ENCODE measurements at regions not wholly inside any gene's neighbourhood (a gene's known extent, or its start where the extent isn't known, plus 50 kb on each side); places are given as distances from the start of the nearest gene placed in this dataset.

- Histone ChIP-seq H3K27ac (no peak overlapping the region), H3K4me2 (no peak overlapping the region), H3K4me3 (IDR thresholded peaks at IDR 0.05; ENCODE audit: insufficient read depth, low read depth, low read length) (no peak overlapping the region), H3K36me3 (ENCODE audit: insufficient read depth) (no peaks in the 10 kb centered on the region), H3K79me2 (ENCODE audit: insufficient read depth, low read depth) (no peaks in the 10 kb centered on the region), H3K27me3 (ENCODE audit: insufficient read depth, low read depth) (no peaks in the 10 kb centered on the region), H3K9ac (no peak overlapping the region), H2AFZ (ENCODE audit: low read depth) (no peak overlapping the region), H3K4me1 (ENCODE audit: low read depth, poor library complexity, severe bottlenecking) (no peaks in the 10 kb centered on the region), H4K20me1 (ENCODE audit: insufficient read depth) (no peaks in the 10 kb centered on the region)
- TF ChIP-seq, protein P1, sequence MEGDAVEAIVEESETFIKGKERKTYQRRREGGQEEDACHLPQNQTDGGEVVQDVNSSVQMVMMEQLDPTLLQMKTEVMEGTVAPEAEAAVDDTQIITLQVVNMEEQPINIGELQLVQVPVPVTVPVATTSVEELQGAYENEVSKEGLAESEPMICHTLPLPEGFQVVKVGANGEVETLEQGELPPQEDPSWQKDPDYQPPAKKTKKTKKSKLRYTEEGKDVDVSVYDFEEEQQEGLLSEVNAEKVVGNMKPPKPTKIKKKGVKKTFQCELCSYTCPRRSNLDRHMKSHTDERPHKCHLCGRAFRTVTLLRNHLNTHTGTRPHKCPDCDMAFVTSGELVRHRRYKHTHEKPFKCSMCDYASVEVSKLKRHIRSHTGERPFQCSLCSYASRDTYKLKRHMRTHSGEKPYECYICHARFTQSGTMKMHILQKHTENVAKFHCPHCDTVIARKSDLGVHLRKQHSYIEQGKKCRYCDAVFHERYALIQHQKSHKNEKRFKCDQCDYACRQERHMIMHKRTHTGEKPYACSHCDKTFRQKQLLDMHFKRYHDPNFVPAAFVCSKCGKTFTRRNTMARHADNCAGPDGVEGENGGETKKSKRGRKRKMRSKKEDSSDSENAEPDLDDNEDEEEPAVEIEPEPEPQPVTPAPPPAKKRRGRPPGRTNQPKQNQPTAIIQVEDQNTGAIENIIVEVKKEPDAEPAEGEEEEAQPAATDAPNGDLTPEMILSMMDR (conservative IDR thresholded peaks at IDR 0.05; ENCODE audit: low read depth, low read length): no peak
These were observed 67.0 kb downstream of the OLIG1 start for GRCh38 chr21:33136847-33137502.

- no peak overlapping the region for H3K4me2 ChIP-seq
- H3K79me2 ChIP-seq (ENCODE audit: insufficient read depth, low read depth): no peaks in the 10 kb centered on the region
- H3K27me3 ChIP-seq (ENCODE audit: insufficient read depth, low read depth): no peaks in the 10 kb centered on the region
- H4K20me1 ChIP-seq (ENCODE audit: insufficient read depth): no peaks in the 10 kb centered on the region
- TF ChIP-seq, protein P1 (conservative IDR thresholded peaks at IDR 0.05; ENCODE audit: low read depth, low read length): no peak
- no peak overlapping the region for H3K27ac ChIP-seq
- no peaks in the 10 kb centered on the region for H3K4me1 ChIP-seq (ENCODE audit: low read depth, poor library complexity, severe bottlenecking)
- H2AFZ ChIP-seq (ENCODE audit: low read depth): no peak overlapping the region
- H3K4me3 ChIP-seq (IDR thresholded peaks at IDR 0.05; ENCODE audit: insufficient read depth, low read depth, low read length): no peak overlapping the region
- H3K36me3 ChIP-seq (ENCODE audit: insufficient read depth): no peaks in the 10 kb centered on the region
- no peak overlapping the region for H3K9ac ChIP-seq
These were observed 69.1 kb downstream of the OLIG1 start for GRCh38 chr21:33139084-33139483.

GRCh38 chr21:33140288-33140687 is 70.3 kb downstream of the OLIG1 start:
- no peak overlapping the region for H3K9ac ChIP-seq
- H3K4me3 ChIP-seq (IDR thresholded peaks at IDR 0.05; ENCODE audit: insufficient read depth, low read depth, low read length): no peak overlapping the region
- H3K4me1 ChIP-seq (ENCODE audit: low read depth, poor library complexity, severe bottlenecking): no peaks in the 10 kb centered on the region
- H3K4me2 ChIP-seq: no peak overlapping the region
- no peak overlapping the region for H3K27ac ChIP-seq
- H3K79me2 ChIP-seq (ENCODE audit: insufficient read depth, low read depth): no peaks in the 10 kb centered on the region
- H2AFZ ChIP-seq (ENCODE audit: low read depth): no peak overlapping the region
- no peaks in the 10 kb centered on the region for H3K36me3 ChIP-seq (ENCODE audit: insufficient read depth)
- TF ChIP-seq, protein P1 (conservative IDR thresholded peaks at IDR 0.05; ENCODE audit: low read depth, low read length): no peak
- H4K20me1 ChIP-seq (ENCODE audit: insufficient read depth): no peaks in the 10 kb centered on the region
- no peaks in the 10 kb centered on the region for H3K27me3 ChIP-seq (ENCODE audit: insufficient read depth, low read depth)

DNA sequence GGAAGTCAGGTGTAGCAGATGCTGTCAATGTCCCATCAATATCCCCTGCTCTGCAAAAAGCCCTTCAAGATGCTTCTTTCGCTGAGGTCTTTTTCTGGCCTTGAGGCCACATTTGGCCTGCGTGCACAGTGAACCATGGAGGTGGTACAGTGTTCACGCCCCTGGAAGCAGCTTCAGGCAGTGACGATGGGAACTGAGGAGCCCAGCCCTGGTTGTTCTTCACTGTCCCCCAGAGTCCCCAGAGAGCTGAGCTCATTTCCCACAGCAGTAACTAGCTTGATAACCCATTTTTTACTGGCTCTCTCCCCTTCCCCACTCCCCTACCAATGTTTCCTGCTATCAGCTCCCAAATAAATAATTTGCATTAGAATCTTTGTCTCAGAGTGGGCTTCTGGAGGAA is 76.5 kb downstream of the OLIG1 start:
- no peaks in the 10 kb centered on the region for H3K27me3 ChIP-seq (ENCODE audit: insufficient read depth, low read depth)

More for the DNA sequence above, 76.5 kb downstream of the OLIG1 start:
- Histone ChIP-seq H3K9ac (no peak overlapping the region), H3K4me2 (no peak overlapping the region), H3K79me2 (ENCODE audit: insufficient read depth, low read depth) (no peaks in the 10 kb centered on the region), H3K36me3 (ENCODE audit: insufficient read depth) (no peaks in the 10 kb centered on the region), H3K4me3 (IDR thresholded peaks at IDR 0.05; ENCODE audit: insufficient read depth, low read depth, low read length) (no peak overlapping the region), H2AFZ (ENCODE audit: low read depth) (no peak overlapping the region), H3K4me1 (ENCODE audit: low read depth, poor library complexity, severe bottlenecking) (no peaks in the 10 kb centered on the region), H4K20me1 (ENCODE audit: insufficient read depth) (no peaks in the 10 kb centered on the region), H3K27ac (no peak overlapping the region)
- TF ChIP-seq, protein P1 (conservative IDR thresholded peaks at IDR 0.05; ENCODE audit: low read depth, low read length): no peak
